Ishikawa (cell line): ENCODE measurements at regions not wholly inside any gene's neighbourhood (a gene's known extent, or its start where the extent isn't known, plus 50 kb on each side); places are given as distances from the start of the nearest gene placed in this dataset.

Experiments
- CEBPB ChIP-seq: IDR thresholded peaks from 2 replicates; pipeline ENCODE4 v1.6.1; 2012
- CREB1 ChIP-seq: IDR thresholded peaks from 2 replicates; pipeline ENCODE4 v1.6.1; 2012; ENCODE audit warnings: low read depth
- EGR1 ChIP-seq: IDR thresholded peaks from 2 replicates; pipeline ENCODE4 v1.6.1; 2012
- EP300 ChIP-seq: IDR thresholded peaks from 2 replicates; pipeline ENCODE4 v1.6.1; 2012; ENCODE audit warnings: borderline replicate concordance
- FOXM1 ChIP-seq: IDR thresholded peaks from 2 replicates; pipeline ENCODE4 v1.6.1; 2012; ENCODE audit warnings: low read depth, borderline replicate concordance
- NFIC ChIP-seq: IDR thresholded peaks from 2 replicates; pipeline ENCODE4 v1.6.1; 2012
- RAD21 ChIP-seq: IDR thresholded peaks from 2 replicates; pipeline ENCODE4 v1.6.1; 2012; ENCODE audit warnings: low read depth
- TAF1 ChIP-seq: IDR thresholded peaks from 2 replicates; pipeline ENCODE4 v1.6.1; 2012; ENCODE audit warnings: low read depth, mild to moderate bottlenecking
- TCF12 ChIP-seq: IDR thresholded peaks from 2 replicates; pipeline ENCODE4 v1.6.1; 2012; ENCODE audit warnings: low read depth
- TEAD4 ChIP-seq: IDR thresholded peaks from 2 replicates; pipeline ENCODE4 v1.6.1; 2012
- YY1 ChIP-seq: IDR thresholded peaks from 2 replicates; pipeline ENCODE4 v1.6.1; 2012; ENCODE audit warnings: low read depth
- ZBTB7A ChIP-seq: IDR thresholded peaks from 2 replicates; pipeline ENCODE4 v1.6.1; 2012; ENCODE audit warnings: low read depth
- TF ChIP-seq, protein P1 (sequence below): IDR thresholded peaks from 2 replicates; pipeline ENCODE4 v1.6.1; 2012
- TF ChIP-seq, protein P2 (sequence below): IDR thresholded peaks from 2 replicates; pipeline ENCODE4 v1.6.1; 2012
- TF ChIP-seq, protein P3 (sequence below): IDR thresholded peaks from 2 replicates; pipeline ENCODE4 v1.6.1; 2012; ENCODE audit warnings: low read depth, mild to moderate bottlenecking

DNA sequence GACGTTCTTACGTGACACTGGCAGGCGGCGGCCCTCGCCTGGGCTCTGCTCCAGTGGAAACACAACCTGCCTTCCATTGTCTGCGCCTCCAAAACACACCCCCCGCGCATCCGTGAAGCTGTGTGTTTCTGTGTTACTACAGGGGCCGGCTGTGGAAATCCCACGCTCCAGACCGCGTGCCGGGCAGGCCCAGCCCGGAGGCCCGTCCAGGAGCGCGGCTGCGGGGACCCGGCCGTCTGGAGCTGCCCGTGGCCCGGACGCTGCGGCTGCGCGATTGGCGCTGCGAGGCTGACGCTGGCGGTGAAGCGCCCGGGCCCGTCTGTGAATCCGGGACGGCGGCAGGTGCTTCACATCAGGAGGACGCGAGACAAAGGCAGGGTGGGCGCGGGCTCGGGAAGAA is 670.3 kb upstream of the SALL3 start:
- TF ChIP-seq, protein P1, sequence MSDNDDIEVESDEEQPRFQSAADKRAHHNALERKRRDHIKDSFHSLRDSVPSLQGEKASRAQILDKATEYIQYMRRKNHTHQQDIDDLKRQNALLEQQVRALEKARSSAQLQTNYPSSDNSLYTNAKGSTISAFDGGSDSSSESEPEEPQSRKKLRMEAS = no peak
- TF ChIP-seq, protein P2, sequence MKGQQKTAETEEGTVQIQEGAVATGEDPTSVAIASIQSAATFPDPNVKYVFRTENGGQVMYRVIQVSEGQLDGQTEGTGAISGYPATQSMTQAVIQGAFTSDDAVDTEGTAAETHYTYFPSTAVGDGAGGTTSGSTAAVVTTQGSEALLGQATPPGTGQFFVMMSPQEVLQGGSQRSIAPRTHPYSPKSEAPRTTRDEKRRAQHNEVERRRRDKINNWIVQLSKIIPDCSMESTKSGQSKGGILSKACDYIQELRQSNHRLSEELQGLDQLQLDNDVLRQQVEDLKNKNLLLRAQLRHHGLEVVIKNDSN = no peak
- no peak for TF ChIP-seq YY1
- TF ChIP-seq CEBPB = no peak
- TF ChIP-seq TCF12 = no peak
- TF ChIP-seq NFIC = no peak
- no peak for TF ChIP-seq TEAD4
- no peak for TF ChIP-seq RAD21
- TF ChIP-seq, protein P3, sequence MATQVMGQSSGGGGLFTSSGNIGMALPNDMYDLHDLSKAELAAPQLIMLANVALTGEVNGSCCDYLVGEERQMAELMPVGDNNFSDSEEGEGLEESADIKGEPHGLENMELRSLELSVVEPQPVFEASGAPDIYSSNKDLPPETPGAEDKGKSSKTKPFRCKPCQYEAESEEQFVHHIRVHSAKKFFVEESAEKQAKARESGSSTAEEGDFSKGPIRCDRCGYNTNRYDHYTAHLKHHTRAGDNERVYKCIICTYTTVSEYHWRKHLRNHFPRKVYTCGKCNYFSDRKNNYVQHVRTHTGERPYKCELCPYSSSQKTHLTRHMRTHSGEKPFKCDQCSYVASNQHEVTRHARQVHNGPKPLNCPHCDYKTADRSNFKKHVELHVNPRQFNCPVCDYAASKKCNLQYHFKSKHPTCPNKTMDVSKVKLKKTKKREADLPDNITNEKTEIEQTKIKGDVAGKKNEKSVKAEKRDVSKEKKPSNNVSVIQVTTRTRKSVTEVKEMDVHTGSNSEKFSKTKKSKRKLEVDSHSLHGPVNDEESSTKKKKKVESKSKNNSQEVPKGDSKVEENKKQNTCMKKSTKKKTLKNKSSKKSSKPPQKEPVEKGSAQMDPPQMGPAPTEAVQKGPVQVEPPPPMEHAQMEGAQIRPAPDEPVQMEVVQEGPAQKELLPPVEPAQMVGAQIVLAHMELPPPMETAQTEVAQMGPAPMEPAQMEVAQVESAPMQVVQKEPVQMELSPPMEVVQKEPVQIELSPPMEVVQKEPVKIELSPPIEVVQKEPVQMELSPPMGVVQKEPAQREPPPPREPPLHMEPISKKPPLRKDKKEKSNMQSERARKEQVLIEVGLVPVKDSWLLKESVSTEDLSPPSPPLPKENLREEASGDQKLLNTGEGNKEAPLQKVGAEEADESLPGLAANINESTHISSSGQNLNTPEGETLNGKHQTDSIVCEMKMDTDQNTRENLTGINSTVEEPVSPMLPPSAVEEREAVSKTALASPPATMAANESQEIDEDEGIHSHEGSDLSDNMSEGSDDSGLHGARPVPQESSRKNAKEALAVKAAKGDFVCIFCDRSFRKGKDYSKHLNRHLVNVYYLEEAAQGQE = no peak
- TF ChIP-seq EGR1 = no peak
- TF ChIP-seq EP300 = no peak
- TF ChIP-seq FOXM1 = no peak
- no peak for TF ChIP-seq ZBTB7A
- no peak for TF ChIP-seq TAF1
- TF ChIP-seq CREB1 = no peak

DNA sequence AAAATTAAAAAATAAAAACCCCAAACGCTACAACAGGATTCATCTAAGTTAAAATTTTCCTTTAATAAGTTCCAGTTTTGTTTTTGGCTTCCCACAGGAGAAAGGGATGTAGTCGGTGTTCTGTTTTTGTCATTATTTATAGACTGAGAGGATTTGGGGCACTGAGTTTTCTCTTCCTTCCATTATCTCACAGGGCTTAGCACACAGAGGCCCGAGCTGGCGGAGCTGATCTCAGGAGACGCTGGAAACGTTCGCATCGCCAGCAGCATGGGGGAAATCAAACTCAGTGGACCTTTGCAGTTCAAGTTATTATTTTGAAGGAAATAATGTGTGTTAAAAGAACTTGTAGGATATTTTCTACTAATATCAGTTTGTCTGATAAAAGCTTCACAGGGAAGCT is 669.7 kb upstream of the SALL3 start:
- TF ChIP-seq CEBPB = no peak
- no peak for TF ChIP-seq TAF1
- TF ChIP-seq, protein P3 = no peak
- TF ChIP-seq TCF12 = no peak
- TF ChIP-seq EP300 = no peak
- no peak for TF ChIP-seq YY1
- no peak for TF ChIP-seq ZBTB7A
- TF ChIP-seq FOXM1 = no peak
- TF ChIP-seq TEAD4 = no peak
- TF ChIP-seq RAD21 = no peak
- no peak for TF ChIP-seq EGR1
- TF ChIP-seq, protein P2 = no peak

DNA sequence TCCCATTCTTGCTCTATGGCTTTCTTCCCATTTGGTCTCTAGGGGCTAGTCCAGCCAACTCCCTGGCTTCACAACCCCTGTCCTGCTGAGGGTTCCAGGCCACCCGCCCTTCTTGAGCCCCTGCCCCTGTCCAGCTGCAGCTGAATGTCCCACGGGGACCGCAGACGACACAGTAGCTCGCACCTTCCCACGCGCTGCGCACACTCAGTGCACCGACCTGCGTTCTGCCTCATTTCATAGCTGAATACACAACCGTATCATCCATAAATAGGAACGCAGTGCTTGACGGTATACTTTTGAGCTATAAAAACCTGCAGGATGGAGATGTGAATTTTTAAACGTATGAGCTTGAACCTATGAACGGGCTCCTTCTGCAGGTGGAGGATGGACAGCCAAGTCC is 660.4 kb upstream of the SALL3 start:
- TF ChIP-seq EGR1 (no peak), FOXM1 (no peak), RAD21 (no peak), CREB1 (no peak), NFIC (no peak)
- TF ChIP-seq, protein P3 = no peak
- TF ChIP-seq, protein P2 = no peak

DNA sequence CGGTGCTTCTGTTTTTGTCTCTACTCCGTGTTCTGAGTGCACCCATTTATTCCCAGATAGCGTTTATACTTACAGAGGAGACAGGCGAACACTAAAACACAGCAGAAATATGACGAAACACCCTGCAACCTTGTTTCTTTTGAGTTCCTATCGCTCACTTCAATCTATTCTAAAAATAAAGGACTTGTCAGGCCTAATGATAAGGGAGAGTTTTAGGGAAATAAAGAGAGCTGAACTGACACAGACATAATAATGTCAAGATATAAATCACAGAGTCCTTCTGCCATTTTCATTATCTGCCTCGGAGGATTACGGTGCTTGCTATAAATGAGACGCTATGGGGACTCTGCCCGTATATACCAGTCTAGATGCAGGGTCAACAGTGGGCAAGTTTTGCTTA is 659.7 kb upstream of the SALL3 start:
- TF ChIP-seq EGR1 = no peak
- TF ChIP-seq TEAD4 = no peak
- TF ChIP-seq TAF1 = no peak
- no peak for TF ChIP-seq YY1
- TF ChIP-seq CREB1 = no peak
- TF ChIP-seq, protein P2 = no peak
- TF ChIP-seq ZBTB7A = no peak
- no peak for TF ChIP-seq FOXM1
- TF ChIP-seq TCF12 = no peak
- TF ChIP-seq NFIC = no peak
- no peak for TF ChIP-seq CEBPB
- TF ChIP-seq, protein P1 = no peak
- TF ChIP-seq, protein P3 = no peak
- TF ChIP-seq EP300 = no peak
- TF ChIP-seq RAD21 = no peak
